ENCODE measurements at regions not wholly inside any gene's neighbourhood (a gene's known extent, or its start where the extent isn't known, plus 50 kb on each side); places are given as distances from the start of the nearest gene placed in this dataset.

DNA sequence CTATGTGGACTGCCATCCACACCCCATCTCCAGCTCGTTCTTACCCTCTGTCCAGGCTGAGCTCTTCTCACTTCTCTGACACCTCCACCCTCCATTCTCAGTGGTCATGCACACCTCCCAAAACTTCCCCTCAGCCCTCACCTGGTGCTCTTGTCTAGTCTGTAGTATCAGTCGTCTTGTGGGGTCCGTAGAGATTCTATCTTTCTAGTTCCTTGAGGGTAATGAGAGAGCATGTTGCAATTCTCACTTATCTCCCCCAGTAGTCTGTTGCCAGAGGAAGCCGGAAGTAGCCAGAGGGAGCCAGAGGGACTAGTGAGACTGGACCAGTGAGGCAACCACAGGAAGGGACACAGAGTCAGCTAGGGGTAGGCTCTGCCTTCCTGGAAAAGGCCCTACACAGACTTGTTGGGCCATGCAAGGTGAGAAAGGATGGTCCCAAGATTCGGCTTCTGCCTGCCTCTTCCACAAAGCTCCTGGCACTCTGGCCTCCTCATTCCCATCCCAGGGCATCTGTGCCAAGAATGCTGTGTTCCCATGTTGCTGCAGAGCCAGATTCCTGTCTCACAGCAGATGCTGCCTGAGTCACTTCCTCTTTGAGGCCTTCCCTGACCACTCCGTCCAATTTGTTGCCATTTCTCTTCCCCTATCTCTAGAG is 50.6 kb upstream of the DUSP5 start (continued):
- TF ChIP-seq, protein P1, sequence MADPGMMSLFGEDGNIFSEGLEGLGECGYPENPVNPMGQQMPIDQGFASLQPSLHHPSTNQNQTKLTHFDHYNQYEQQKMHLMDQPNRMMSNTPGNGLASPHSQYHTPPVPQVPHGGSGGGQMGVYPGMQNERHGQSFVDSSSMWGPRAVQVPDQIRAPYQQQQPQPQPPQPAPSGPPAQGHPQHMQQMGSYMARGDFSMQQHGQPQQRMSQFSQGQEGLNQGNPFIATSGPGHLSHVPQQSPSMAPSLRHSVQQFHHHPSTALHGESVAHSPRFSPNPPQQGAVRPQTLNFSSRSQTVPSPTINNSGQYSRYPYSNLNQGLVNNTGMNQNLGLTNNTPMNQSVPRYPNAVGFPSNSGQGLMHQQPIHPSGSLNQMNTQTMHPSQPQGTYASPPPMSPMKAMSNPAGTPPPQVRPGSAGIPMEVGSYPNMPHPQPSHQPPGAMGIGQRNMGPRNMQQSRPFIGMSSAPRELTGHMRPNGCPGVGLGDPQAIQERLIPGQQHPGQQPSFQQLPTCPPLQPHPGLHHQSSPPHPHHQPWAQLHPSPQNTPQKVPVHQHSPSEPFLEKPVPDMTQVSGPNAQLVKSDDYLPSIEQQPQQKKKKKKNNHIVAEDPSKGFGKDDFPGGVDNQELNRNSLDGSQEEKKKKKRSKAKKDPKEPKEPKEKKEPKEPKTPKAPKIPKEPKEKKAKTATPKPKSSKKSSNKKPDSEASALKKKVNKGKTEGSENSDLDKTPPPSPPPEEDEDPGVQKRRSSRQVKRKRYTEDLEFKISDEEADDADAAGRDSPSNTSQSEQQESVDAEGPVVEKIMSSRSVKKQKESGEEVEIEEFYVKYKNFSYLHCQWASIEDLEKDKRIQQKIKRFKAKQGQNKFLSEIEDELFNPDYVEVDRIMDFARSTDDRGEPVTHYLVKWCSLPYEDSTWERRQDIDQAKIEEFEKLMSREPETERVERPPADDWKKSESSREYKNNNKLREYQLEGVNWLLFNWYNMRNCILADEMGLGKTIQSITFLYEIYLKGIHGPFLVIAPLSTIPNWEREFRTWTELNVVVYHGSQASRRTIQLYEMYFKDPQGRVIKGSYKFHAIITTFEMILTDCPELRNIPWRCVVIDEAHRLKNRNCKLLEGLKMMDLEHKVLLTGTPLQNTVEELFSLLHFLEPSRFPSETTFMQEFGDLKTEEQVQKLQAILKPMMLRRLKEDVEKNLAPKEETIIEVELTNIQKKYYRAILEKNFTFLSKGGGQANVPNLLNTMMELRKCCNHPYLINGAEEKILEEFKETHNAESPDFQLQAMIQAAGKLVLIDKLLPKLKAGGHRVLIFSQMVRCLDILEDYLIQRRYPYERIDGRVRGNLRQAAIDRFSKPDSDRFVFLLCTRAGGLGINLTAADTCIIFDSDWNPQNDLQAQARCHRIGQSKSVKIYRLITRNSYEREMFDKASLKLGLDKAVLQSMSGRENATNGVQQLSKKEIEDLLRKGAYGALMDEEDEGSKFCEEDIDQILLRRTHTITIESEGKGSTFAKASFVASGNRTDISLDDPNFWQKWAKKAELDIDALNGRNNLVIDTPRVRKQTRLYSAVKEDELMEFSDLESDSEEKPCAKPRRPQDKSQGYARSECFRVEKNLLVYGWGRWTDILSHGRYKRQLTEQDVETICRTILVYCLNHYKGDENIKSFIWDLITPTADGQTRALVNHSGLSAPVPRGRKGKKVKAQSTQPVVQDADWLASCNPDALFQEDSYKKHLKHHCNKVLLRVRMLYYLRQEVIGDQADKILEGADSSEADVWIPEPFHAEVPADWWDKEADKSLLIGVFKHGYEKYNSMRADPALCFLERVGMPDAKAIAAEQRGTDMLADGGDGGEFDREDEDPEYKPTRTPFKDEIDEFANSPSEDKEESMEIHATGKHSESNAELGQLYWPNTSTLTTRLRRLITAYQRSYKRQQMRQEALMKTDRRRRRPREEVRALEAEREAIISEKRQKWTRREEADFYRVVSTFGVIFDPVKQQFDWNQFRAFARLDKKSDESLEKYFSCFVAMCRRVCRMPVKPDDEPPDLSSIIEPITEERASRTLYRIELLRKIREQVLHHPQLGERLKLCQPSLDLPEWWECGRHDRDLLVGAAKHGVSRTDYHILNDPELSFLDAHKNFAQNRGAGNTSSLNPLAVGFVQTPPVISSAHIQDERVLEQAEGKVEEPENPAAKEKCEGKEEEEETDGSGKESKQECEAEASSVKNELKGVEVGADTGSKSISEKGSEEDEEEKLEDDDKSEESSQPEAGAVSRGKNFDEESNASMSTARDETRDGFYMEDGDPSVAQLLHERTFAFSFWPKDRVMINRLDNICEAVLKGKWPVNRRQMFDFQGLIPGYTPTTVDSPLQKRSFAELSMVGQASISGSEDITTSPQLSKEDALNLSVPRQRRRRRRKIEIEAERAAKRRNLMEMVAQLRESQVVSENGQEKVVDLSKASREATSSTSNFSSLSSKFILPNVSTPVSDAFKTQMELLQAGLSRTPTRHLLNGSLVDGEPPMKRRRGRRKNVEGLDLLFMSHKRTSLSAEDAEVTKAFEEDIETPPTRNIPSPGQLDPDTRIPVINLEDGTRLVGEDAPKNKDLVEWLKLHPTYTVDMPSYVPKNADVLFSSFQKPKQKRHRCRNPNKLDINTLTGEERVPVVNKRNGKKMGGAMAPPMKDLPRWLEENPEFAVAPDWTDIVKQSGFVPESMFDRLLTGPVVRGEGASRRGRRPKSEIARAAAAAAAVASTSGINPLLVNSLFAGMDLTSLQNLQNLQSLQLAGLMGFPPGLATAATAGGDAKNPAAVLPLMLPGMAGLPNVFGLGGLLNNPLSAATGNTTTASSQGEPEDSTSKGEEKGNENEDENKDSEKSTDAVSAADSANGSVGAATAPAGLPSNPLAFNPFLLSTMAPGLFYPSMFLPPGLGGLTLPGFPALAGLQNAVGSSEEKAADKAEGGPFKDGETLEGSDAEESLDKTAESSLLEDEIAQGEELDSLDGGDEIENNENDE (IDR thresholded peaks at IDR 0.05; ENCODE audit: low read depth, low read length) = no peak
- TF ChIP-seq, protein P2, sequence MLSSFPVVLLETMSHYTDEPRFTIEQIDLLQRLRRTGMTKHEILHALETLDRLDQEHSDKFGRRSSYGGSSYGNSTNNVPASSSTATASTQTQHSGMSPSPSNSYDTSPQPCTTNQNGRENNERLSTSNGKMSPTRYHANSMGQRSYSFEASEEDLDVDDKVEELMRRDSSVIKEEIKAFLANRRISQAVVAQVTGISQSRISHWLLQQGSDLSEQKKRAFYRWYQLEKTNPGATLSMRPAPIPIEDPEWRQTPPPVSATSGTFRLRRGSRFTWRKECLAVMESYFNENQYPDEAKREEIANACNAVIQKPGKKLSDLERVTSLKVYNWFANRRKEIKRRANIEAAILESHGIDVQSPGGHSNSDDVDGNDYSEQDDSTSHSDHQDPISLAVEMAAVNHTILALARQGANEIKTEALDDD (IDR thresholded peaks at IDR 0.05) = peak; percentile 82
- TF ChIP-seq, protein P3, sequence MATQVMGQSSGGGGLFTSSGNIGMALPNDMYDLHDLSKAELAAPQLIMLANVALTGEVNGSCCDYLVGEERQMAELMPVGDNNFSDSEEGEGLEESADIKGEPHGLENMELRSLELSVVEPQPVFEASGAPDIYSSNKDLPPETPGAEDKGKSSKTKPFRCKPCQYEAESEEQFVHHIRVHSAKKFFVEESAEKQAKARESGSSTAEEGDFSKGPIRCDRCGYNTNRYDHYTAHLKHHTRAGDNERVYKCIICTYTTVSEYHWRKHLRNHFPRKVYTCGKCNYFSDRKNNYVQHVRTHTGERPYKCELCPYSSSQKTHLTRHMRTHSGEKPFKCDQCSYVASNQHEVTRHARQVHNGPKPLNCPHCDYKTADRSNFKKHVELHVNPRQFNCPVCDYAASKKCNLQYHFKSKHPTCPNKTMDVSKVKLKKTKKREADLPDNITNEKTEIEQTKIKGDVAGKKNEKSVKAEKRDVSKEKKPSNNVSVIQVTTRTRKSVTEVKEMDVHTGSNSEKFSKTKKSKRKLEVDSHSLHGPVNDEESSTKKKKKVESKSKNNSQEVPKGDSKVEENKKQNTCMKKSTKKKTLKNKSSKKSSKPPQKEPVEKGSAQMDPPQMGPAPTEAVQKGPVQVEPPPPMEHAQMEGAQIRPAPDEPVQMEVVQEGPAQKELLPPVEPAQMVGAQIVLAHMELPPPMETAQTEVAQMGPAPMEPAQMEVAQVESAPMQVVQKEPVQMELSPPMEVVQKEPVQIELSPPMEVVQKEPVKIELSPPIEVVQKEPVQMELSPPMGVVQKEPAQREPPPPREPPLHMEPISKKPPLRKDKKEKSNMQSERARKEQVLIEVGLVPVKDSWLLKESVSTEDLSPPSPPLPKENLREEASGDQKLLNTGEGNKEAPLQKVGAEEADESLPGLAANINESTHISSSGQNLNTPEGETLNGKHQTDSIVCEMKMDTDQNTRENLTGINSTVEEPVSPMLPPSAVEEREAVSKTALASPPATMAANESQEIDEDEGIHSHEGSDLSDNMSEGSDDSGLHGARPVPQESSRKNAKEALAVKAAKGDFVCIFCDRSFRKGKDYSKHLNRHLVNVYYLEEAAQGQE (IDR thresholded peaks at IDR 0.05; ENCODE audit: borderline replicate concordance) = peak; percentile 46
- TF ChIP-seq, protein P3 (CRISPR knock-in tag; IDR thresholded peaks at IDR 0.05; ENCODE audit: low read depth) = no peak

Measured in K562 (cell line).